ENCODE measurements at regions not wholly inside any gene's neighbourhood (a gene's known extent, or its start where the extent isn't known, plus 50 kb on each side); places are given as distances from the start of the nearest gene placed in this dataset.

- intact Hi-C loops (cut with micrococcal nuclease), result no loop called here
- no peak overlapping the region for H3K4me3 Mint-ChIP-seq
- no peak overlapping the region for H3K27ac Mint-ChIP-seq
- H3K4me1 Mint-ChIP-seq (ENCODE audit: low read depth), result no peaks in the 10 kb centered on the region
- no peaks in the 10 kb centered on the region for H3K9me3 Mint-ChIP-seq
- H3K36me3 Mint-ChIP-seq (ENCODE audit: low read depth), result no peaks in the 10 kb centered on the region
- H3K27me3 Mint-ChIP-seq, result peaks cover 2% of the 10 kb centered on the region
Observed at GRCh38 chr2:71839826-71840225, 307.8 kb downstream of the CYP26B1 start.

GRCh38 chr2:71834796-71835195 is 312.9 kb downstream of the CYP26B1 start:
- Mint-ChIP-seq H3K27me3 (peaks cover under 1% of the 10 kb centered on the region), H3K27ac (no peak overlapping the region), H3K4me3 (no peak overlapping the region), H3K36me3 (ENCODE audit: low read depth) (no peaks in the 10 kb centered on the region), H3K4me1 (ENCODE audit: low read depth) (no peaks in the 10 kb centered on the region), H3K9me3 (no peaks in the 10 kb centered on the region)
- intact Hi-C loops (cut with micrococcal nuclease), result no loop called here

GRCh38 chr2:71833855-71834560 is 313.7 kb downstream of the CYP26B1 start:
- Mint-ChIP-seq H3K4me3 (no peak overlapping the region), H3K36me3 (ENCODE audit: low read depth) (no peaks in the 10 kb centered on the region), H3K4me1 (ENCODE audit: low read depth) (no peaks in the 10 kb centered on the region), H3K27ac (no peak overlapping the region), H3K9me3 (no peaks in the 10 kb centered on the region), H3K27me3 (peaks cover 2% of the 10 kb centered on the region)
- intact Hi-C loops (cut with micrococcal nuclease), result no loop called here

- Mint-ChIP-seq H3K27ac (no peak overlapping the region), H3K27me3 (peaks cover 2% of the 10 kb centered on the region), H3K4me3 (no peak overlapping the region), H3K4me1 (ENCODE audit: low read depth) (no peaks in the 10 kb centered on the region), H3K36me3 (ENCODE audit: low read depth) (no peaks in the 10 kb centered on the region), H3K9me3 (no peaks in the 10 kb centered on the region)
- intact Hi-C loops (cut with micrococcal nuclease), result no loop called here
Observed at GRCh38 chr2:71833272-71833671, 314.4 kb downstream of the CYP26B1 start.

GRCh38 chr2:71832844-71833243 is 314.8 kb downstream of the CYP26B1 start:
- intact Hi-C loops (cut with micrococcal nuclease), result no loop called here
- Mint-ChIP-seq H3K4me1 (ENCODE audit: low read depth) (no peaks in the 10 kb centered on the region), H3K36me3 (ENCODE audit: low read depth) (no peaks in the 10 kb centered on the region), H3K9me3 (no peaks in the 10 kb centered on the region), H3K4me3 (no peak overlapping the region), H3K27ac (no peak overlapping the region), H3K27me3 (peaks cover 2% of the 10 kb centered on the region)

- Mint-ChIP-seq H3K27me3 (peaks cover 2% of the 10 kb centered on the region), H3K4me3 (no peak overlapping the region), H3K27ac (no peak overlapping the region), H3K9me3 (no peaks in the 10 kb centered on the region), H3K36me3 (ENCODE audit: low read depth) (no peaks in the 10 kb centered on the region), H3K4me1 (ENCODE audit: low read depth) (no peaks in the 10 kb centered on the region)
- intact Hi-C loops (cut with micrococcal nuclease), result no loop called here
Observed at GRCh38 chr2:71832388-71832787, 315.3 kb downstream of the CYP26B1 start.

GRCh38 chr2:71831193-71831577 is 316.5 kb downstream of the CYP26B1 start:
- intact Hi-C loops (cut with micrococcal nuclease), result no loop called here
- peaks cover 2% of the 10 kb centered on the region for H3K27me3 Mint-ChIP-seq
- H3K27ac Mint-ChIP-seq, result no peak overlapping the region
- no peaks in the 10 kb centered on the region for H3K4me1 Mint-ChIP-seq (ENCODE audit: low read depth)
- no peak overlapping the region for H3K4me3 Mint-ChIP-seq
- no peaks in the 10 kb centered on the region for H3K36me3 Mint-ChIP-seq (ENCODE audit: low read depth)
- H3K9me3 Mint-ChIP-seq, result no peaks in the 10 kb centered on the region

GRCh38 chr2:71830497-71831192 is 317.0 kb downstream of the CYP26B1 start:
- H3K4me3 Mint-ChIP-seq, result no peak overlapping the region
- no peak overlapping the region for H3K27ac Mint-ChIP-seq
- H3K36me3 Mint-ChIP-seq (ENCODE audit: low read depth), result no peaks in the 10 kb centered on the region
- H3K4me1 Mint-ChIP-seq (ENCODE audit: low read depth), result no peaks in the 10 kb centered on the region
- no peaks in the 10 kb centered on the region for H3K9me3 Mint-ChIP-seq
- intact Hi-C loops (cut with micrococcal nuclease), result no loop called here
- peaks cover 2% of the 10 kb centered on the region for H3K27me3 Mint-ChIP-seq

- no peak overlapping the region for H3K4me3 Mint-ChIP-seq
- no peaks in the 10 kb centered on the region for H3K4me1 Mint-ChIP-seq (ENCODE audit: low read depth)
- peaks cover 8% of the 10 kb centered on the region for H3K9me3 Mint-ChIP-seq
- intact Hi-C loops (cut with micrococcal nuclease), result no loop called here
- no peaks in the 10 kb centered on the region for H3K36me3 Mint-ChIP-seq (ENCODE audit: low read depth)
- H3K27me3 Mint-ChIP-seq, result peaks cover 6% of the 10 kb centered on the region
- H3K27ac Mint-ChIP-seq, result no peak overlapping the region
Observed at GRCh38 chr2:71829008-71829407, 318.7 kb downstream of the CYP26B1 start.

GRCh38 chr2:71827973-71828372 is 319.7 kb downstream of the CYP26B1 start:
- no peaks in the 10 kb centered on the region for H3K36me3 Mint-ChIP-seq (ENCODE audit: low read depth)
- peaks cover 9% of the 10 kb centered on the region for H3K9me3 Mint-ChIP-seq
- H3K27ac Mint-ChIP-seq, result no peak overlapping the region
- no peak overlapping the region for H3K4me3 Mint-ChIP-seq
- intact Hi-C loops (cut with micrococcal nuclease), result no loop called here
- H3K27me3 Mint-ChIP-seq, result peaks cover 6% of the 10 kb centered on the region
- H3K4me1 Mint-ChIP-seq (ENCODE audit: low read depth), result no peaks in the 10 kb centered on the region

GRCh38 chr2:71827524-71827901 is 320.1 kb downstream of the CYP26B1 start:
- H3K27me3 Mint-ChIP-seq, result peaks cover 6% of the 10 kb centered on the region
- no peak overlapping the region for H3K4me3 Mint-ChIP-seq
- peaks cover 9% of the 10 kb centered on the region for H3K9me3 Mint-ChIP-seq
- H3K4me1 Mint-ChIP-seq (ENCODE audit: low read depth), result no peaks in the 10 kb centered on the region
- intact Hi-C loops (cut with micrococcal nuclease), result no loop called here
- no peaks in the 10 kb centered on the region for H3K36me3 Mint-ChIP-seq (ENCODE audit: low read depth)
- no peak overlapping the region for H3K27ac Mint-ChIP-seq

- Mint-ChIP-seq H3K27me3 (peaks cover 6% of the 10 kb centered on the region), H3K4me1 (ENCODE audit: low read depth) (no peaks in the 10 kb centered on the region), H3K36me3 (ENCODE audit: low read depth) (no peaks in the 10 kb centered on the region), H3K9me3 (peaks cover 9% of the 10 kb centered on the region), H3K4me3 (no peak overlapping the region), H3K27ac (no peak overlapping the region)
- intact Hi-C loops (cut with micrococcal nuclease), result no loop called here
Observed at GRCh38 chr2:71826826-71827523, 320.7 kb downstream of the CYP26B1 start.

- no peak overlapping the region for H3K4me3 Mint-ChIP-seq
- intact Hi-C loops (cut with micrococcal nuclease), result no loop called here
Observed at GRCh38 chr2:71826299-71826698, 321.4 kb downstream of the CYP26B1 start.

GRCh38 chr2:71824436-71824835 is 323.2 kb downstream of the CYP26B1 start:
- intact Hi-C loops (cut with micrococcal nuclease), result no loop called here
- peaks cover 9% of the 10 kb centered on the region for H3K9me3 Mint-ChIP-seq
- H3K4me3 Mint-ChIP-seq, result no peak overlapping the region
- H3K27ac Mint-ChIP-seq, result no peak overlapping the region
- no peaks in the 10 kb centered on the region for H3K4me1 Mint-ChIP-seq (ENCODE audit: low read depth)
- no peaks in the 10 kb centered on the region for H3K36me3 Mint-ChIP-seq (ENCODE audit: low read depth)
- H3K27me3 Mint-ChIP-seq, result peaks cover 4% of the 10 kb centered on the region

More at GRCh38 chr2:71826299-71826698, 321.4 kb downstream of the CYP26B1 start:
- Mint-ChIP-seq H3K4me1 (ENCODE audit: low read depth) (no peaks in the 10 kb centered on the region), H3K27ac (no peak overlapping the region), H3K36me3 (ENCODE audit: low read depth) (no peaks in the 10 kb centered on the region), H3K9me3 (peaks cover 9% of the 10 kb centered on the region), H3K27me3 (peaks cover 6% of the 10 kb centered on the region)
